Muscle of arm (tissue), 1 donor: ENCODE measurements at regions not wholly inside any gene's neighbourhood (a gene's known extent, or its start where the extent isn't known, plus 50 kb on each side); places are given as distances from the start of the nearest gene placed in this dataset.
"Not testable (repeated sequence)": the region's sequence is repeated elsewhere in the genome, so short reads cannot be mapped to it uniquely, and the experiment has no call there.

Experiments
- DNase-seq: peaks from one replicate; pipeline ENCODE4 v3.0.0-alpha.2; 2013

GRCh38 chr6:169144356-169144755 is 109.3 kb downstream of the THBS2 start:
- DNase-seq, result no peak

DNA sequence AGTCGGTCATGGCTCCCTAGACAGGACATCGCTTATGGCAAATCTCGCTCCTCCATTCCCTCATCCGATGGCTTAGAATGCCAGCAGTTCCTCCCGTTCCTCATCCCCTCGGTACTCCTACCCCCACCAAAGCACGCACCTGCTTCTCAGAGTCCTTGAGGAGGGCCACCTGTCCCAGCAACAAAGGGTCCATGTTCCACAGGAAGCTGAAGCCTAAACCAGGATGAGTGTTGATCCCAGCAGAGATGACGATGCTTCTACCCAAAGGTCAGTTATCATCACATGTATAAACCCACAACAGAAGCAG is 111.2 kb downstream of the THBS2 start:
- no peak for DNase-seq

DNA sequence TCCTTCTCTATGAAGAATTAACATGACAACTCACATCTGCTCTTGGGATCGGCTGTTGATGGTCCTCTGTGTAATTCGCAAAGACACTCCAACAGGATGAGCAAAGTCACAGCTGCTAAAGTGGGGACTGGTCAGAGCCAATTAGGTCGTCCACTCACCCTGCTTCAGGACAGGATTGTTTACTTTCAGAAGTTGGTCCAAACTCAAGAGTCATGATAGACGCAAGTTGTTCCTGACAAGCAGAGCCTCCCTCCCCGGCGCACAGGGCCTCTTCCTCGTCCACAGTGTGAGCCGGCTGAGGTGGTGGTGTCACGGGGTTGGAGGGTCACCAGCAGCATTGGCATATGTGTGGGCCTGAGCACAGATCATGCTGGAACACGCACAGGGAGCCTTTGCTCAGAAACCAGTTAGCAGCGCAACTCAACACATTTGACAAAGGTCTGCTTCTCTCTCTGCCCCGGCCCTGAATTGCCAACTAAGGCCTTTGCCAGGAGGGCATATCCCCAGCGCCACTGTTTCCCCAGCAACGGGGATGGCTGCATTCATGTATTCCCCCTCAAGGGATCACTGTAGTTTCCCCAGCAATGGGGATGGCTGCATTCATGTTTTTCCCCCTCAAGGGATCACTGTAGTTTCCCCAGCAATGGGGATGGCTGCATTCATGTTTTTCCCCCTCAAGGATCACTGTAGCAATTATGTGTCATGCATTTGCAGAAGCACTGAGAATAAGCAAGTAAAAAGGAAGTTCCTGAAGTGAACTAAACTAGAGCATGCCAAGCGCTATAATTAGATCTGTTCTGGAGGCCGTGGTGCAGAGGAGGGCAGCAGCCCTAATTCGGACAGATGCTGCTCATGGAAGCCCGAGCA is 111.7 kb downstream of the THBS2 start:
- DNase-seq, result peak; percentile 81

GRCh38 chr6:169140986-169141495 is 112.6 kb downstream of the THBS2 start:
- no peak for DNase-seq

- DNase-seq, result no peak
Observed at GRCh38 chr6:169139179-169139971, 114.3 kb downstream of the THBS2 start.

GRCh38 chr6:169132352-169132940 is 121.2 kb downstream of the THBS2 start:
- no peak for DNase-seq

GRCh38 chr6:169131390-169131789 is 122.3 kb downstream of the THBS2 start:
- DNase-seq, result no peak

DNA sequence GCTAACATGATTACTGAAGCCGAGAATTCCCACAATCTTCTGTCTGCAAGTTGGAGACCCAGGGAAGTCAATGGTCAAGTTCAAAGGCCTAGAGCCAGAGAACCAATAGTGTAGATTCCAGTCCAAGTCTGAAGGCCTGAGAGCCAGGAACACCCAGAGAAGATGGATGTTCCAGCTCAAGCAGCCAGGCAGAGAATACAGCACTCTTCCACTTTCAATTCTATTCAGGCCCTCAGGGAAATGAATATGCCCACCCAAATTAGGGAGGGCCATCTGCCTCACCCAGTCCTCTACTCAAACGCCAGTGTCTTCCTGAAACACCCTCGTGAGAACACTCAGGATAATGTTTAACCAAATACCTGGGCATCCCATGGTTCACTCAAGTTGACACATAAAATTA is 123.5 kb downstream of the THBS2 start:
- no peak for DNase-seq

GRCh38 chr6:169121013-169121412 is 132.6 kb downstream of the THBS2 start:
- no peak for DNase-seq

DNA sequence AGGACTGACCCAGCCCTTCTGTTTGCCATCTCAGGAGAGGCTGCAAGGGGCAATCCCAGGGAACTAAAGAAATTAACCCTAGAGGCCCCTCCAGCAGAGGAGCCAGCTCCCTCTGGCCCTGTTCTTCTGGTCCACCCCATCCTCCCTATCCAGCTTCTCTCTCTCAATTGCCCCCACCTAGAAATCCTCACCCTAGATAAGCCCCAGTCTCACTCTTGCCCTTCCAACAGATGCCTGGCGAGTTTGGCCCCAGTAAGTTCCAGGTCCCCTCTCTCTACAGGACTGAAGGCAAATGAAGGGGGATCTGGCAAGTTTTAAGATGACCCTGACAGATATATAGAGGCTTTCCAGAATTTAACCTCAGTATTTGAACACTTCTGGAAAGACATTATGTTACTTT is 134.0 kb downstream of the THBS2 start:
- DNase-seq, result no peak

DNA sequence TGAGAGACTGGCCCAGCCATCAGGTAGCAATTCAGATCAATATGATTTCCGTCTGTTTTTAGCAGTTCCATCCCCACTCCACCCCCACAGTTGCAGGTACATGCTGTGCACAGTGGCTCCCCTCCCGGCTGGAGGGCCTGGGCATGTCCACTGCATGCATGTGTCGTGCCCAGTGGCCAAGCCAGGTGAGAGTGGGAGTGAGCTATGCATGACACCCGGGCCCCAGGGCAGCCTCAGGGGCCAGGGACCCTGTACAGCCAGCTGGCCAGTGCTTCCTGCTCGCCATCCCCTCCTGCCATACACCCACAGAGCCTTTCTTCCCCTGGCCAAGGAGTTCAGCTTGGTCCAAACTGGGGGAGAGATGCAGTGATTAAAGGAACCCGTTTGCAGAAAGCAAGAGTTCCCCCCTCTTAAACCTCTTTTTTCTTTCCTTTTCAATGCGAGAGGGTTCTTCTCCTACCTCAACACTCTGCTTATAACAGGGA is 135.3 kb downstream of the THBS2 start:
- DNase-seq, result no peak

DNA sequence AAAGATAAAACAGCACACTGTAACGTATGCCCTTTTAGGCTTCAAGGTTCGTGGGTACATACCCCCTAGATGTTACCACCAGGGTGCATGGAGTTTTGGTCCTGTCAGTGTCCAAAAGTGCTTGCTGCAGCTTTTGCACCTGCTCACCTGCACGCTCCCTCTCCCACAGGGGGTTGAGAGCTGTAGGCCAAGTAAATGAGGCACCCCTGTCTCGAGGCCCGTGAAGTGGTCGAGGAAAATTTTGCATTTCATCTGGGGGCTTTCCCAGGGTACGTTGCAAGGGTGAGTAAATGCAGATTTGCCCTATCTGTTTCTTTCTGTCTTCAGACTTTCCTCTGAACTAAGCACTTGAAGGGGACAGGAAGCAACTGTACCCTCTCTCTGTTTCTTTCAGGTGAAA is 136.0 kb downstream of the THBS2 start:
- no peak for DNase-seq

GRCh38 chr6:169115632-169116031 is 138.0 kb downstream of the THBS2 start:
- DNase-seq, result no peak

DNA sequence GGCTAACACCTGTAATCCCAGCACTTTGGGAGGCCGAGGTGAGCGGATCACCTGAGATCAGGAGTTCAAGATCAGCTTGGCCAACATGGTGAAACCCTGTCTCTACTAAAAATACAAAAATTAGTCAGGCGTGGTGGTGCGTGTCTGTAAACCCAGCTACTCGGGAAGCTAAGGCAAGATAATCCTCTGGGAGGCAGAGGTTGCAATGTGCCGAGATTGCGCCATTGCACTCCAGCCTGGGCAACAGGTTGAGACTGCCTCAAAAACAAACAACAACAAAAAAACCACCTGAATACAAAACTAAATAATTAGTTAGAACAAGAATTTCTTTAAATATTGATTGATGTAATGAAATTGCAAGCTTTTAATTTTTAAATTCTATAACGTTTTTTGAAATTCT is 139.0 kb downstream of the THBS2 start:
- DNase-seq, result not testable (repeated sequence)

DNA sequence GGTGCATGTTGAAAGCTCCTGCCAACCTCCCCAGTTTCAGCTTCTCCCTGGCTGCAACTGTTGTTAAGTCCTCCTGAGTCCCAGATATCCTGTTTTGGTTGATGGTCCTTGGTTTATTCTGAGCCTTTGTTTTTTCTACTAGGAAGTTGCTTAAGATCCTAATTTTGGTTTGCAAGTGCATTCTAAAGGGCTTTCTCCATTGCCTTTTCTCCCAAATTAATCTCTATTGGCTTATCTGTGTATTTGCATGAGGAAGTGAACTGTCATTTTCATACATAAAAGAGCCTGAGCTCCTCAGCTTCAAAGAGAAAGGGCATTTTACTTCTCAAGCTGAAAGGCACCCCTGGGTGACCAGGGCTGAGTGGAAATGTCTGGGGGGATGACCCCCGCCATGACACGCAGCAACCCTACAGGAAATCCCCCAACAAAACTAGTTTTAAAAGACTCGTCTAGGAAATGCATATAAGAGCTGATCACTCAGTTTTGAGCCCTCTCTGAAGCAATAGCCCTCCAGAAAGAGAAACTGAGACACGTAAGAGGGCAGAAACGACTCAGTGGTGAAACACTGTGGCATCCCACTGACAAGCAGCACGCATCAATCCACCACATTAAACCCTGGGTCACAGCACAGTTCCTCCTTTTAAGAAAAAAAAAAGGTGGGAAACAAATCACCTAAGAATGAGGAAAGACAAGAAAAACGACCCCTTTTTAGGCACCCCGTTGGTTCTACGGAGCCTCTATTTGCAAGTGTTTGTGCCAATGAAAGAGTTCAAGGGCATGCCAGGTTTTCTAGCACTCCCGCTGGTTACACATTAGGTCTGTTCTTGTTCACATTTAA is 140.9 kb downstream of the THBS2 start:
- DNase-seq, result no peak

GRCh38 chr6:169111203-169111602 is 142.4 kb downstream of the THBS2 start:
- no peak for DNase-seq

DNA sequence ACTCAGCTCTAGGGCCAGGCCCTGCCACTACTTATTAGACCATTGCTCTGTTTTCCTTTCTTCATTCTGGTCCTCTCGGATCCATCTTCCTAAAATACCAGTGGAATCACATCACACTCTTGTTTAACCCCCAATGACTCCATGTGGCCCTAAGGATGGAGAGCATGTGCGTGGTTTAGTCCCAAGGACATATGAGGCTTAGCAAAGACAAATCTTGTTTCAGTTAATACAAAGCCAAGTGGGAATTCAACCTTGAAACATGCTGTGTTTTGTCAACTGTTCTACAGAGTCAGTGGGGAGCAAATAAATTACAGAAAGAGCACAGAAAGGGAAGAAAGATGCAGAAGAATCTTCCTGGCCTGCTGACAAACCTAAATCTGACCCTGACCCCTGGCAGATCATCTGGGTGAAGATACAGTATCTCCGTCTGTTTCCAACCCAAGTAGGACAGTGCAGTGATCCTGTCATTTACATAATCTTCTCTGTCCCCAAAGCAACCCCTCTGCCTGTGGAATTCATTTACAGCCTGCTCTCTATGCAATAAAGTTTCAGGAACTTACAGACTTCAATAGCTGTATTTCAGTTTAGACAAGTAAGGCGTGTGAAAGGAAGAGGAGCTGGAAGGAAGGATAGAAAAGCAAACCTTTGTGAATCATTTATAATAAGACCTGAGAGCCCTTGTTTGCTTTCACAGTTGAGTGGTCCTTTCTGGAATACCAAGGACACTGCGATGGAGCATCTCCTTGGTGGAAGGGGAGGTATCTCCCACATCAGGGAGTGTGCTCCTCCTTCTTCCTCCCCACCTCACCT is 144.0 kb downstream of the THBS2 start:
- DNase-seq, result no peak

GRCh38 chr6:169108753-169109152 is 144.9 kb downstream of the THBS2 start:
- DNase-seq, result no peak

GRCh38 chr6:169106176-169106575 is 147.5 kb downstream of the THBS2 start:
- no peak for DNase-seq

DNA sequence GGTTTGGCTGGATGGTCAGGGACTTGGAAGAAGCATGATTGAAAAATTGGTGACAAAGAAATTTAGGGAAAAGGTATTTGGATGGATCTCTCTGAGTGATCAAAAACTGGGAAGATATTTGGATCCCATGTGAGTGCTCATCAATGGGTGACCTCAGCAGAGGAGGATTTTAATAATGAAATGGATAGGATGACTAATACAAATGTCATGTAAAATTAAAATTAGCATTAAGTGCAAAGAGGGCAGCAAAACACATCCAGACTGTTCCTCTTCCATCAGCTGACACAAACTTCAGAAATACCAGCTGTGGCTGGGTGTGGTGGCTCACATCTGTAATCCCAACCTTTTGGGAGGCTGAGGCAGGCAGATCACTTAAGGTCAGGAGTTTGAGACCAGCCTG is 151.7 kb downstream of the THBS2 start:
- no peak for DNase-seq
